Caco-2 (cell line): ENCODE measurements at regions not wholly inside any gene's neighbourhood (a gene's known extent, or its start where the extent isn't known, plus 50 kb on each side); places are given as distances from the start of the nearest gene placed in this dataset.

Source experiments
- BruUV-seq: library from RNA; stranded (reverse); fragments of 400-500 nt; replicated peaks from 2 replicates; lab custom pipeline; 2021; lab: Mats Ljungman, UMichigan
- CTCF ChIA-PET: fragments of 300-600 bp; sonication (Branson Sonifier 250); formaldehyde crosslinking; loops from one replicate; lab custom pipeline; 2022; ENCODE audit warnings: antibody characterized with exemption; lab: Charles Lee
- POLR2A ChIA-PET: fragments of 300-600 bp; sonication (Branson Sonifier 250); formaldehyde crosslinking; loops from one replicate; lab custom pipeline; 2022; ENCODE audit warnings: antibody characterized with exemption; lab: Charles Lee
- DNase-seq, 2 experiments: peaks; one replicate each; pipeline versions ENCODE4 v3.0.0 to v3.0.0-alpha.2; 2020 to 2022
- H3K27me3 ChIP-seq: replicated peaks from 2 replicates; pipeline ENCODE4 v1.6.0; 2011; ENCODE audit warnings: low read length; ENCODE audit not compliant: control insufficient read depth, insufficient read depth
- H3K36me3 ChIP-seq: 2 replicates; pipeline ENCODE4 v1.5.1; 2011; ENCODE audit warnings: low read length; ENCODE audit not compliant: control insufficient read depth, insufficient read depth
- H3K4me1 ChIP-seq: fragments of 250-450 bp; sonication (Bioruptor Pico); 2 replicates; pipeline ENCODE4 v1.5.1; 2020; ENCODE audit warnings: mild to moderate bottlenecking
- H3K4me3 ChIP-seq: 2 replicates; pipeline ENCODE4 v1.5.1; 2011; ENCODE audit warnings: low read depth, mild to moderate bottlenecking, control low read depth, low read length
- H3K9me3 ChIP-seq: fragments of 250-450 bp; sonication (Bioruptor Pico); 2 replicates; pipeline ENCODE4 v1.5.1; 2020; ENCODE audit warnings: mild to moderate bottlenecking, moderate library complexity
- H3K27ac Mint-ChIP-seq: one replicate; pipeline ENCODE4 v1.8.0; 2022; ENCODE audit warnings: mixed read lengths; ENCODE audit not compliant: unreplicated experiment
- H3K27me3 Mint-ChIP-seq: one replicate; pipeline ENCODE4 v1.8.0; 2022; ENCODE audit warnings: mixed read lengths; ENCODE audit not compliant: insufficient read depth, unreplicated experiment
- H3K36me3 Mint-ChIP-seq: one replicate; pipeline ENCODE4 v1.8.0; 2022; ENCODE audit warnings: mild to moderate bottlenecking, mixed read lengths; ENCODE audit not compliant: insufficient read depth, unreplicated experiment
- H3K4me1 Mint-ChIP-seq: one replicate; pipeline ENCODE4 v1.8.0; 2022; ENCODE audit warnings: low read depth, mixed read lengths; ENCODE audit not compliant: unreplicated experiment
- H3K4me3 Mint-ChIP-seq: one replicate; pipeline ENCODE4 v1.8.0; 2022; ENCODE audit warnings: mild to moderate bottlenecking, moderate library complexity, mixed read lengths; ENCODE audit not compliant: unreplicated experiment
- H3K9me3 Mint-ChIP-seq: one replicate; pipeline ENCODE4 v1.8.0; 2022; ENCODE audit warnings: mixed read lengths; ENCODE audit not compliant: unreplicated experiment
- intact Hi-C: fragments of 100-400 bp; cut with micrococcal nuclease; formaldehyde crosslinking; loops from one replicate; pipeline ENCODE4 v1.10.0; 2022; ENCODE audit not compliant: unreplicated experiment
- TF ChIP-seq, protein P1 (sequence below), 2 experiments: fragments of 200-600 bp in 1 of 2; IDR thresholded peaks; 1 replicate in 1 of 2; 2 replicates in 1 of 2; pipeline versions ENCODE4 v1.5.1 to v1.8.0; 2011 to 2022; ENCODE audit warnings: antibody characterized with exemption in 1 of 2, control low read depth in 1 of 2, inconsistent platforms in 1 of 2, low read depth in 1 of 2, low read length in 1 of 2, mild to moderate bottlenecking in 1 of 2, moderate library complexity in 1 of 2; ENCODE audit not compliant: insufficient read depth in 1 of 2, severe bottlenecking in 1 of 2, unreplicated experiment in 1 of 2

DNA sequence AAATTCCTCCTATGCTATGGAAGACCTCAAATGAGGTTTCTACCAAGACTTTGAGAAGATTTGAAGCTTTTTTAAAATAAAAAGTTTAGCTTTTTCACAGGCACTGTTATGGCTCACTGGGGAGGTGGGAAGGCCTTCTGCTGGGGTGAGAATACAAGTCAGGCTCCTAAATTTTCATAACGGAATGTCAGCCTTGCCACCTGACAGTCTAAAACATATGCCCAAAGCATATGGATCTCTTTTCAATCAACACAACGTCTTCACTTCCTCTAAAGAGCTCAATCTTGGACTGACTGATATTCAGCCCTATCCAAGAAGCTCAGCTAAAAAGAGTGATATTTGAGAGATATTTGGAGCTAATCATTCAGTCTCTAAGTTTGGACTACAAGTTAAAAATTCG lies 57.1 kb upstream of the LIN7C start:
- H3K9me3 ChIP-seq, result no peaks in the 10 kb centered on the region
- H3K4me3 ChIP-seq, result no peak overlapping the region
- H3K4me1 Mint-ChIP-seq, result no peaks in the 10 kb centered on the region
- CTCF ChIA-PET, result no interaction called here
- no peak for DNase-seq
- H3K4me1 ChIP-seq, result no peaks in the 10 kb centered on the region
- no peaks in the 10 kb centered on the region for H3K9me3 Mint-ChIP-seq
- H3K27me3 Mint-ChIP-seq, result peaks cover 15% of the 10 kb centered on the region
- TF ChIP-seq, protein P1, sequence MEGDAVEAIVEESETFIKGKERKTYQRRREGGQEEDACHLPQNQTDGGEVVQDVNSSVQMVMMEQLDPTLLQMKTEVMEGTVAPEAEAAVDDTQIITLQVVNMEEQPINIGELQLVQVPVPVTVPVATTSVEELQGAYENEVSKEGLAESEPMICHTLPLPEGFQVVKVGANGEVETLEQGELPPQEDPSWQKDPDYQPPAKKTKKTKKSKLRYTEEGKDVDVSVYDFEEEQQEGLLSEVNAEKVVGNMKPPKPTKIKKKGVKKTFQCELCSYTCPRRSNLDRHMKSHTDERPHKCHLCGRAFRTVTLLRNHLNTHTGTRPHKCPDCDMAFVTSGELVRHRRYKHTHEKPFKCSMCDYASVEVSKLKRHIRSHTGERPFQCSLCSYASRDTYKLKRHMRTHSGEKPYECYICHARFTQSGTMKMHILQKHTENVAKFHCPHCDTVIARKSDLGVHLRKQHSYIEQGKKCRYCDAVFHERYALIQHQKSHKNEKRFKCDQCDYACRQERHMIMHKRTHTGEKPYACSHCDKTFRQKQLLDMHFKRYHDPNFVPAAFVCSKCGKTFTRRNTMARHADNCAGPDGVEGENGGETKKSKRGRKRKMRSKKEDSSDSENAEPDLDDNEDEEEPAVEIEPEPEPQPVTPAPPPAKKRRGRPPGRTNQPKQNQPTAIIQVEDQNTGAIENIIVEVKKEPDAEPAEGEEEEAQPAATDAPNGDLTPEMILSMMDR (IDR thresholded peaks at IDR 0.05; ENCODE audit: insufficient read depth in 1 of 2, low read depth in 1 of 2, low read length in 1 of 2, severe bottlenecking in 1 of 2, unreplicated experiment in 1 of 2), result no peak
- no peaks in the 10 kb centered on the region for H3K36me3 ChIP-seq
- BruUV-seq, result no TSS peak
- intact Hi-C loops, result no loop called here
- no peak overlapping the region for H3K27ac Mint-ChIP-seq
- no peaks in the 10 kb centered on the region for H3K27me3 ChIP-seq
- no peaks in the 10 kb centered on the region for H3K36me3 Mint-ChIP-seq
- no peak overlapping the region for H3K4me3 Mint-ChIP-seq
- POLR2A ChIA-PET, result no interaction called here

DNA sequence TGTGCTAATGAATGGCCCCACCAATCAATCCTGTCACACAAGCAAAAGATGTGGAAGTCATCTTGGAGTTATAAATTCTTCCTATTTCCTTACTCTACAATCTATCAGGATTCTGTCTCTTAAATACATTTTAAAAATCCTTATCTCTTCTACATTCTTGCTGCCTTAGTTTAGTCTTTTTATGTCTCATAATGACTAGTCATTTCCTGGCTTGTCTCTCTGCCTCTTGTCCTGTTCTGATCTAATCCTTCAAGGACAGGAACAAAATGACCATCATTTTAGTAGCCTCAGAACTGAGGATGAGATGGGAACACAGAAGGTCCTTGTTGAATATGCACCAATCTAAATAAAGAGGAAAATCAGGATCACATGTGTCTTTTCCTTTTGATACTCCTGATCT lies 56.6 kb upstream of the LIN7C start:
- Histone ChIP-seq H3K4me3 (no peak overlapping the region), H3K27me3 (no peaks in the 10 kb centered on the region), H3K4me1 (no peaks in the 10 kb centered on the region), H3K9me3 (no peaks in the 10 kb centered on the region), H3K36me3 (no peaks in the 10 kb centered on the region)
- Mint-ChIP-seq H3K36me3 (no peaks in the 10 kb centered on the region), H3K9me3 (no peaks in the 10 kb centered on the region), H3K27ac (no peak overlapping the region), H3K27me3 (peaks cover 17% of the 10 kb centered on the region), H3K4me1 (no peaks in the 10 kb centered on the region), H3K4me3 (no peak overlapping the region)
- no TSS peak for BruUV-seq
- CTCF ChIA-PET, result no interaction called here
- intact Hi-C loops, result no loop called here
- DNase-seq, result no peak
- POLR2A ChIA-PET, result no interaction called here
- TF ChIP-seq, protein P1 (IDR thresholded peaks at IDR 0.05; ENCODE audit: insufficient read depth in 1 of 2, low read depth in 1 of 2, low read length in 1 of 2, severe bottlenecking in 1 of 2, unreplicated experiment in 1 of 2), result no peak

DNA sequence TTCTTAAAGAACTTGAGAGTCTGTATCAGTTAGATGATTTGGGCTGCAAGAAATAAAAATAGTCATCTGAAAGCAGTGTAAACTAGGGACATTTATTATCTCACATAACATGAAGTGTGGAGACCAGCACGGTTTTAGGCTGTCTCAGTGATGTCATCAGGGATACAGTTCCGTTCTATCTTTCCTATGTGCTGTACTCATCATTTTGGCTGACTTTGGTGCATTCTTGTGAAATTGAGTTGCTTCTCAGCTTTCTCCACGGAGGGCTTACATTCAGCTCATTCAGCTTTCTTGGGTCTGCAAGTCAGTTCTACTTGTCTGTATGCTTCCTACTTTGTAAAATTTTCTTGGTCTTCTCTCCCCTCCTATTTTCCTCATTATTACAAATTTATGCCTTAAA lies 51.8 kb upstream of the LIN7C start:
- no peaks in the 10 kb centered on the region for H3K4me1 ChIP-seq
- no peaks in the 10 kb centered on the region for H3K36me3 Mint-ChIP-seq
- intact Hi-C loops, result no loop called here
- no peak overlapping the region for H3K4me3 Mint-ChIP-seq
- no TSS peak for BruUV-seq
- DNase-seq, result no peak
- H3K4me1 Mint-ChIP-seq, result no peaks in the 10 kb centered on the region
- no peak overlapping the region for H3K27ac Mint-ChIP-seq
- no peaks in the 10 kb centered on the region for H3K27me3 ChIP-seq
- POLR2A ChIA-PET, result no interaction called here
- TF ChIP-seq, protein P1 (IDR thresholded peaks at IDR 0.05; ENCODE audit: insufficient read depth in 1 of 2, low read depth in 1 of 2, low read length in 1 of 2, severe bottlenecking in 1 of 2, unreplicated experiment in 1 of 2), result no peak
- peaks cover 22% of the 10 kb centered on the region for H3K27me3 Mint-ChIP-seq
- no peaks in the 10 kb centered on the region for H3K9me3 Mint-ChIP-seq
- H3K4me3 ChIP-seq, result no peak overlapping the region
- CTCF ChIA-PET, result no interaction called here
- no peaks in the 10 kb centered on the region for H3K9me3 ChIP-seq
- H3K36me3 ChIP-seq, result no peaks in the 10 kb centered on the region
